Right lobe of liver (tissue), 4 donors: ENCODE measurements at regions not wholly inside any gene's neighbourhood (a gene's known extent, or its start where the extent isn't known, plus 50 kb on each side); places are given as distances from the start of the nearest gene placed in this dataset.

Experiments used
- CTCF ChIP-seq, 4 donors: fragments of 200-600 bp in 3 of 4; fragments of 450-650 bp in 1 of 4; IDR thresholded peaks; one replicate each; pipeline versions ENCODE4 v1.5.1 to v1.8.0; 2016 to 2022; ENCODE audit warnings: antibody characterized with exemption in 4 of 4, mild to moderate bottlenecking in 2 of 4
- POLR2A ChIP-seq: fragments of 450-650 bp; IDR thresholded peaks from one replicate; pipeline ENCODE4 v1.6.1; 2017; ENCODE audit warnings: antibody characterized with exemption, mild to moderate bottlenecking
- donor health status: DM: no; HTN: no; CAD: no.
- donor health status: DM: no; HTN: no; CAD: no.
- donor health status: DM: no; HTN: yes; CAD: no.

DNA sequence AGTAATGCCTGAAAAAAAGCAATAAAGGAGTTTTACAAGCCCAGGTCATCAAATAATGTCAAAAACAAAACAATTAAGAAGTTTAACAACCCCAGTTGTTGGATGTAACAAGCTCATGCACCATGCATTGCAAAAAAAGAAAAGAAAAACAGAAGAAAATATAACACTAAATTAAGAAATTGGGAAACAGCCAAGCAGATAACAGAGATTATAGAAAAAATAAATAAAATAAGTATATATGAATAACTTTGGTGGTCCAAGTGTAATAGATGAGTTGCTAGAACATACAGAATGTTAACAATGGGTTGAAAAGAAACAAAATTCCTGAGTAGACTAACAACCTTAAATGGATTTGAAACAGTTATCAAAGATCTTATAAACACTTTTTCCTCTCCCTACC, 573.1 kb upstream of the SOX11 start:
- TF ChIP-seq CTCF (IDR thresholded peaks at IDR 0.05) (no peak), POLR2A (no peak)
